ENCODE measurements at regions not wholly inside any gene's neighbourhood (a gene's known extent, or its start where the extent isn't known, plus 50 kb on each side); places are given as distances from the start of the nearest gene placed in this dataset.
"Not testable (repeated sequence)": the region's sequence is repeated elsewhere in the genome, so short reads cannot be mapped to it uniquely, and the experiment has no call there.

DNA sequence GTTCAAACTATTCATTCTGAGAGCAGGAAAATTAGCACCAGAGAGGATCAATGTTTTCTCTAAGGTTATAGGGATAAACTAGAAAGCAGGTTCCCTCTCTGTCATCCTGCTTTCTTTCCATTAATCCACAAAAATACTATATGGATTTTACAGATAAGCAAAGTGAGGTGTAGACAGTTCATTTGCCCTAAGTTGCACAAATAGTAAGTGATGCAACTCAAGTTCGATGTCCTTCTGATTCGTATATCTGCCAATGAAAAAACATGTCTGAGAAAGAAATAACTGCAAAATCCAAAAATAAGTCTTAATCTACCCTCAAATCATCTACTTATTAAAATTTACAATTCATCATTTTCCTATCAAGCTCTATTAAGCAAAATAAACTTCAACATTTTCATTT lies 254.6 kb upstream of the USP15 start:
- POLR2A ChIA-PET = no interaction called here
- no peak overlapping the region for H3K27ac ChIP-seq (ENCODE audit: low read depth, low read length)
- H3K9me3 ChIP-seq (ENCODE audit: control insufficient read depth, insufficient read depth, low read length) = no peaks in the 10 kb centered on the region; the same call in 1 of the 2 replicates
- H3K27me3 ChIP-seq (ENCODE audit: control insufficient read depth, insufficient read depth, low read length) = no peaks in the 10 kb centered on the region
- CTCF ChIA-PET = interaction anchor here (0.6 to 1.1 kb wide), 6 partner anchors 11 to 1129 kb away, joined by 3 to 7 read pairs (median 3); no protein-coding TSS in a partner anchor
- no peak for DNase-seq (ENCODE audit: low read depth, low spot score)
- TF ChIP-seq CTCF (IDR thresholded peaks at IDR 0.05; ENCODE audit: low read depth, low read length) = no peak
- no peak overlapping the region for H3K4me3 ChIP-seq (ENCODE audit: low read depth, low read length)

DNA sequence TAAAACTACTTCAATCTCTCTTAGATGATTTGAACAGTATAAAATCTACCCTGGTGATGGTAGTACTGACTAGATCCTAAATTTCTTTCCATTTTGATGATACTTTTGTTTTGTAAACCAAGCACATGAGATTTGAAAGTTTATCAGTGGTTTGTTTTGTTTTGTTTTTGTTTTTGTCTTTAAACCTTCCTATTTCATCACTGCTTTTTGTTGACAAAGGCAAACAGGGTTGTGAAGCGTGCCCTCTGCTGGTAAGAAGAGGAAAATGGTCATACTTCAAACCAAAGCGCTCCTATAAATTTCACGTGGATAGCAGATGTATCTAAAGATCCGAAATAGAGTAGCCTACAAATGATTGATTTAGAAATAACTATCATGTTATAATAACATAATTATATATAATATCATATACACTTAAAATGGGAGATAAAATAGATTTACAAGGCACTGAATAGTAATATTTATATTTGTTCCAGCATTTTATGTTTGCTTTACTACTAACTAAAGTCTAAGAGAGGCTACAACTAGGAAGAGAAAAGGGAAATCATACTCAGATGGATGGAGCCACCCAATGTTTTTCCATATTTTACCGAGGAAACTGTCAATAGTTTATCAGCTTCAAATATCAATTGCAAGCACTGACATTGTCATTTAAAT lies 254.0 kb upstream of the USP15 start:
- TF ChIP-seq CTCF (IDR thresholded peaks at IDR 0.05; ENCODE audit: low read depth, low read length) = peak; percentile 73
- Histone ChIP-seq H3K27me3 (ENCODE audit: control insufficient read depth, insufficient read depth, low read length) (no peaks in the 10 kb centered on the region), H3K27ac (ENCODE audit: low read depth, low read length) (no peak overlapping the region), H3K4me3 (ENCODE audit: low read depth, low read length) (no peak overlapping the region), H3K9me3 (ENCODE audit: control insufficient read depth, insufficient read depth, low read length) (peaks cover 4% of the 10 kb centered on the region; the same call in 1 of the 2 replicates)
- ChIA-PET CTCF (interaction anchor here (0.6 to 1.3 kb wide), 7 partner anchors 10 to 1130 kb away, joined by 3 to 7 read pairs (median 3); no protein-coding TSS in a partner anchor), POLR2A (no interaction called here)
- DNase-seq (ENCODE audit: low read depth, low spot score) = no peak

DNA sequence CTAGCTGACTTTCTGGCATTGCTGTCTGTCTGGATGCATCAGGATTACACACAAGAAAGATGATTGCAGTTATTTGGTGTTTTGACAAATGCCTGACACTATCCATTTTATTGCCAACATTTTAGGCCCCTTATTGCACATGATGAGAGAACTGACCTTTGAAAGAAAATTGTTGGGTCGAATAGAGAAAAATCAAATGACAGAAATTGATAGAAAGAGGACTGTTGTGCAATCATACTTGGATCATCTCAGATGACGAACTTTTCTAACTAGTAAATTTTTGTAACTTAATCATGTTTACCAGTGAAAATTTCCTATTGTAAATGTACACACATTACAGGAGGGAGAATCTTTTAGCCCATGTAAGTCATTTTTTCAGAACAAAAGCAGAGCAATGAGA lies 251.5 kb upstream of the USP15 start:
- CTCF ChIA-PET = no interaction called here
- no peak for DNase-seq (ENCODE audit: low read depth, low spot score)
- H3K4me3 ChIP-seq (ENCODE audit: low read depth, low read length) = no peak overlapping the region
- TF ChIP-seq CTCF (IDR thresholded peaks at IDR 0.05; ENCODE audit: low read depth, low read length) = no peak
- peaks cover 4% of the 10 kb centered on the region; the same call in 1 of the 2 replicates for H3K9me3 ChIP-seq (ENCODE audit: control insufficient read depth, insufficient read depth, low read length)
- POLR2A ChIA-PET = no interaction called here
- no peaks in the 10 kb centered on the region for H3K27me3 ChIP-seq (ENCODE audit: control insufficient read depth, insufficient read depth, low read length)
- no peak overlapping the region for H3K27ac ChIP-seq (ENCODE audit: low read depth, low read length)

GRCh38 chr12:62009445-62009844 lies 250.8 kb upstream of the USP15 start:
- Histone ChIP-seq H3K4me3 (ENCODE audit: low read depth, low read length) (no peak overlapping the region), H3K9me3 (ENCODE audit: control insufficient read depth, insufficient read depth, low read length) (peaks cover 4% of the 10 kb centered on the region; the same call in 1 of the 2 replicates), H3K27me3 (ENCODE audit: control insufficient read depth, insufficient read depth, low read length) (no peaks in the 10 kb centered on the region), H3K27ac (ENCODE audit: low read depth, low read length) (no peak overlapping the region)
- POLR2A ChIA-PET = no interaction called here
- CTCF ChIA-PET = no interaction called here
- DNase-seq (ENCODE audit: low read depth, low spot score) = no peak
- no peak for TF ChIP-seq CTCF (IDR thresholded peaks at IDR 0.05; ENCODE audit: low read depth, low read length)

GRCh38 chr12:62010331-62010906 lies 249.8 kb upstream of the USP15 start:
- H3K4me3 ChIP-seq (ENCODE audit: low read depth, low read length); CTCF ChIA-PET; POLR2A ChIA-PET; DNase-seq (ENCODE audit: low read depth, low spot score); H3K9me3 ChIP-seq (ENCODE audit: control insufficient read depth, insufficient read depth, low read length); H3K27me3 ChIP-seq (ENCODE audit: control insufficient read depth, insufficient read depth, low read length); H3K27ac ChIP-seq (ENCODE audit: low read depth, low read length): not testable (repeated sequence)

GRCh38 chr12:62010973-62011372 lies 249.2 kb upstream of the USP15 start:
- H3K27me3 ChIP-seq (ENCODE audit: control insufficient read depth, insufficient read depth, low read length); H3K27ac ChIP-seq (ENCODE audit: low read depth, low read length); POLR2A ChIA-PET; CTCF ChIA-PET; H3K4me3 ChIP-seq (ENCODE audit: low read depth, low read length); DNase-seq (ENCODE audit: low read depth, low spot score); H3K9me3 ChIP-seq (ENCODE audit: control insufficient read depth, insufficient read depth, low read length): not testable (repeated sequence)
